ENCODE measurements at regions not wholly inside any gene's neighbourhood (a gene's known extent, or its start where the extent isn't known, plus 50 kb on each side); places are given as distances from the start of the nearest gene placed in this dataset.

- DNase-seq: no peak
Observed at GRCh38 chr4:164482092-164482404, 271.9 kb upstream of the SMIM31 start.

GRCh38 chr4:164482758-164483157 is 271.2 kb upstream of the SMIM31 start:
- DNase-seq: no peak

- no peak for DNase-seq
Observed at GRCh38 chr4:164483711-164484110, 270.2 kb upstream of the SMIM31 start.

- no peak for DNase-seq
Observed at GRCh38 chr4:164484551-164484950, 269.4 kb upstream of the SMIM31 start.

- no peak for DNase-seq
Observed at GRCh38 chr4:164485136-164485535, 268.8 kb upstream of the SMIM31 start.

GRCh38 chr4:164488114-164488513 is 265.8 kb upstream of the SMIM31 start:
- no peak for DNase-seq

- no peak for DNase-seq
Observed at GRCh38 chr4:164501074-164501473, 252.9 kb upstream of the SMIM31 start.

GRCh38 chr4:164503874-164504273 is 250.1 kb upstream of the SMIM31 start:
- no peak for DNase-seq

- DNase-seq: no peak
Observed at GRCh38 chr4:164508097-164508496, 245.8 kb upstream of the SMIM31 start.

GRCh38 chr4:164508771-164509170 is 245.2 kb upstream of the SMIM31 start:
- no peak for DNase-seq

- no peak for DNase-seq
Observed at GRCh38 chr4:164509951-164510350, 244.0 kb upstream of the SMIM31 start.

GRCh38 chr4:164512124-164512523 is 241.8 kb upstream of the SMIM31 start:
- DNase-seq: no peak

GRCh38 chr4:164514765-164515164 is 239.2 kb upstream of the SMIM31 start:
- no peak for DNase-seq

- no peak for DNase-seq
Observed at GRCh38 chr4:164524789-164525188, 229.1 kb upstream of the SMIM31 start.

- DNase-seq: no peak
Observed at GRCh38 chr4:164526933-164527583, 226.9 kb upstream of the SMIM31 start.

GRCh38 chr4:164529058-164529457 is 224.9 kb upstream of the SMIM31 start:
- no peak for DNase-seq

- DNase-seq: no peak
Observed at GRCh38 chr4:164529486-164529885, 224.4 kb upstream of the SMIM31 start.

- no peak for DNase-seq
Observed at GRCh38 chr4:164531336-164531735, 222.6 kb upstream of the SMIM31 start.

GRCh38 chr4:164536814-164537213 is 217.1 kb upstream of the SMIM31 start:
- DNase-seq: no peak

- DNase-seq: no peak
Observed at GRCh38 chr4:164538097-164538496, 215.8 kb upstream of the SMIM31 start.

GRCh38 chr4:164540987-164541386 is 212.9 kb upstream of the SMIM31 start:
- DNase-seq: no peak

GRCh38 chr4:164542431-164542830 is 211.5 kb upstream of the SMIM31 start:
- no peak for DNase-seq

GRCh38 chr4:164550989-164551712 is 202.8 kb upstream of the SMIM31 start:
- no peak for DNase-seq

GRCh38 chr4:164551713-164552040 is 202.3 kb upstream of the SMIM31 start:
- DNase-seq: no peak
